GM21528 (cell line): ENCODE measurements at regions not wholly inside any gene's neighbourhood (a gene's known extent, or its start where the extent isn't known, plus 50 kb on each side); places are given as distances from the start of the nearest gene placed in this dataset.

Experiments used
- ATAC-seq: cut with Tn5 transposase; IDR thresholded peaks from one replicate; pipeline ENCODE4 v1.9.1; 2021; ENCODE audit warnings: mild to moderate bottlenecking, moderate library complexity; ENCODE audit not compliant: unreplicated experiment, low FRiP score

DNA sequence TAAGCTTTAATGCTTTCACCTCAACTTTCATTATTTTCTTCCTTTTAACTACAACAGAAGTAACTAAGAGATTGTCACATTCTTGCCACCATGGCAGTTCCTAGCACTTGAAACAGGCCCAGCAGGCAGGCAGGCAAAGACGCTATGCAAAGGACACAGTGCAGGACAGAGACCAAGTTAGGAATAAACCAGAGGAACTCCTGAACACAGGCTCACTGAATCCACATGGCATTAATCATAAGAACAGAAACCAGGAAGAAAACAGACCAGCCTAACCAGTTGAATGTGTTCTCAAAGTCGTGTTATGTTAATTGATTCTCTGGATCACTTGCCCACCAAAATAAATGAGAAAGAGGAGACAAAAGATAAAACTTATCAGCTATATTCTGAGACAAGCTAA, 397.6 kb downstream of the TBL1XR1 start:
- ATAC-seq = no peak

DNA sequence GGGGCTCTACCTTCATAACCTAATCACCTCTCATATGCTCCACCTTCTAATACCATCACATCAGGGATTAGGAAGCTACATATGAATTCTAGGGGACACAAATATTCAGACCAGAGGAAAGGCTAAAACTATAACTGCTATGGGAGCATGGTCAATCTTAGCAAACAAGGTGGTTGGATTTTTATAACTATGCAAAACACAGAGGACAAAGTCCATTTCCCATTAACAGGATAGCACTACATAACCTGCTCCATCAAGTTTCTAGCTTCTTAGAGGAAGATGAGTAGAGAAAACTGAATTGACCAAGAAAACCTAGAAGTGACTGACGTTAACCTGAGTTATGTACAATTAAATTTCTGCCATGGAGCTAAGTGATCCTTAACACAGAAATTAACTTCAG, 398.6 kb downstream of the TBL1XR1 start:
- no peak for ATAC-seq

DNA sequence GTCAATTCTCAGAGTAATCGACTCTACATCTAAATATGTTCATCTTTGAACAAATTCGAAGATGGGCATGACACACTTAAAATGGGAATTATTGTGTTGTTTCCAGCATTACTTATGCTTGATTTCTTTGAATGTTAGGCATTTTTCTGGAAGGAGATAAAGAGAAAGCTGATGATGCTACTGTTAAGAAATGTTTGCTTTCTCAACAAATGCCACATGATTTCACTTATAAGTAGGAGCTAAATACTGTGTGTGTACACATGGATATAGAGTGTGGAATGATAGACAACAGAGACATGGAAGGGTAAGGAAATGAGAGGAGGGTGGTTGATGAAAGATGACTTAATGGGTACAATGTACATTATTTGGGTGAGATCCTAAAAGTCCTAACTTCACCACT, 400.9 kb downstream of the TBL1XR1 start:
- ATAC-seq = no peak

GRCh38 chr3:176795891-176796290, 401.4 kb downstream of the TBL1XR1 start:
- no peak for ATAC-seq

DNA sequence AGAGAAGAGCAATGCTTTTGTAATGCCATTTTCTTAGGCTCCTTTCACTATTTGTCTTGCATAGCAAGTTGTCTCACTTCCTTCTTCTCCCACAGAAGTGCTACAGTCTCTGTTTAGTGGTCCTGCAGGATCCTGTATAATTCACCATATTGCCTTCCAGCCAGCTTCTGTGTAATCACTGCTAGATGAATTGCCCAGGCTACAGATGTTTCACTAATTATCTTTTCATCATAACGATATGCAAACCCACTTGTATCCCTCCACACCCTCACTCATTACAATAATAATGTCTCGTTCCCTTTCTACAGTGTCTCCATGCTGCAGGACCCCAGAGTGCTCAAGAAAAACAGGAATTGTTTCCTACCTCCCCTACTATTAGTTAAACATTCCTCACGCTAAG, 402.9 kb downstream of the TBL1XR1 start:
- ATAC-seq = no peak

- no peak for ATAC-seq
These were observed 407.3 kb downstream of the TBL1XR1 start for GRCh38 chr3:176789947-176790346.

- ATAC-seq = no peak
These were observed 408.0 kb downstream of the TBL1XR1 start for GRCh38 chr3:176789281-176789705.

DNA sequence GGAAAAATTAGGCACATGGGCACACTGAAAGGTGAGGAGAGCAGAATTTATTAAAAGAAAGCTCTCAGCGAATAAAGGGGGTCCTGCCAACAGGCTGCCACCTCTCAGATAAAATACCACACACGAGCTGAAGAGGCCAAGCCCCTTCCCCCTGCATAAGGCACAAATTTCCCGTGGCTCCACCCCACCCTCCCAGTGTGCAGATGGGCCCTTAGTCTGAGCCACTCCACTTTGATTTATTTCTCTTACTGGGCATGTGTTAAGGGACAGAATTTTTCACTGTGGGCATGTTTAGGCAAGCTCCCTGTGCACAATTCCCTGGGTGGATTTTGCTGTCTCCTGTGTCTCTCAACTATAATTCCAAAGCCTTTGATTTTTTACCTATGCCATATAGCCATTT, 409.8 kb downstream of the TBL1XR1 start:
- no peak for ATAC-seq

DNA sequence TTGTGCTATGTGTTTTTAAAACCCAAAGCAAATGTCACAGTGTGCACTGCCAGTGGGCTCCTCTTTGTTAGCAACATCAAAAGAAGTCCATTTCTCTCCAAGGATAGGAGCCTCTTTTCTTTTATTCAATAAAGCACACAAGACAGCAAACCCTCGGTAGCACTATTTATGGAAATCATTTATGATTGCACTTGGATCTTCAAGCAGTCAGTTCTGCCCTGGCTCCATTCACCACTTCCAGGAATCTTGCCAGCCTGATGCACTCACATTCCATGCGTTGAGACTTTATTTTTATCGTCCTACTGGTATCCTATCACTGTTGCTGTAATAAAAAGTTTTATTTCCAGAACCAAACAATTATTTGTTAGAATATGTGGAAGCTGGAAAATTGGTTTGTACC, 412.1 kb downstream of the TBL1XR1 start:
- ATAC-seq = no peak

- no peak for ATAC-seq
These were observed 416.5 kb downstream of the TBL1XR1 start for GRCh38 chr3:176780766-176781165.

DNA sequence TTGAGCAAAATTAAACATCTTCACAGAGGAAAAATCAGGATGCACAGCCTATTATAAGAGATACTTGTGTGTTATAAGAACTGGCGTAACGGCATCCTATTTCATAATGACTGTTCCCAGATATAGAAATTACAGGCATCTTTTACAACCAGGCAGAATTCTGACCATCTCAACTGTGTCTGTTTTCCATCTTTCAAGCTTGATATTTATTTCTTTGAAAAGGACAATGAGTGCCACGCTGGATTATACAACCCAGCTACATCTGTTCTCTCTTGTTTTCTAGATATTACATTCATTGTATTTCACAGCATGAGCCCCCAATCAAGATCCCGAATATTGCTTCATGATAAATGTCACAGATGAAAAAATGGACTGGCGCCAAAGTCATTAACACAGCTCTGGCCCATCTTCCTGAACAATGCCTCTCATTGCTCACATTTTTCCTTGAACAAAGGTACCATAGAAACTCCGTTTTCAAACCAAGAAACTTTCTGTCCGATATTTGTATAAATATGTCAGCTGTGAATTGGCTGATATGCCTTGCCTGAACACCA, 420.6 kb downstream of the TBL1XR1 start:
- no peak for ATAC-seq

- no peak for ATAC-seq
These were observed 427.6 kb downstream of the TBL1XR1 start for GRCh38 chr3:176769547-176770190.

GRCh38 chr3:176767385-176767784, 429.9 kb downstream of the TBL1XR1 start:
- ATAC-seq = no peak

DNA sequence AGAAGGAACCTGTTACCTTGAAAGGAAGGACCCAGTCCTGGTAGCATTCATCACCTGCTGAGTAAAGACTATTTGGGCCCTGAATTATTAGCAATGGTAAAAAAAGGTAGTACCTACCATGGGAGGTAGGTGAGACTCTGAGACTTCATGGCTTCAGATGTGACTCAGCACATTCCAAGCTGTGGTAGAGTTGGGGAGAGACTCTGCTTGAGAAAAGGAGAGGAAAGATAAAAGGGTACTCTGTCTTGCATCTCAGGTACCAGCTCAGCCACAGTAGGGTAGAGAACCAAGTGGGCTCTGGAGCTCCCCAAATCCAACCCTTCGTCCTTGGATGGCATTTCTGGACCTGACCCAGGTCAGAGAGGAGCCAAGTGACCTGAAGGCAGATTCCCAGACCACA, 430.4 kb downstream of the TBL1XR1 start:
- no peak for ATAC-seq

DNA sequence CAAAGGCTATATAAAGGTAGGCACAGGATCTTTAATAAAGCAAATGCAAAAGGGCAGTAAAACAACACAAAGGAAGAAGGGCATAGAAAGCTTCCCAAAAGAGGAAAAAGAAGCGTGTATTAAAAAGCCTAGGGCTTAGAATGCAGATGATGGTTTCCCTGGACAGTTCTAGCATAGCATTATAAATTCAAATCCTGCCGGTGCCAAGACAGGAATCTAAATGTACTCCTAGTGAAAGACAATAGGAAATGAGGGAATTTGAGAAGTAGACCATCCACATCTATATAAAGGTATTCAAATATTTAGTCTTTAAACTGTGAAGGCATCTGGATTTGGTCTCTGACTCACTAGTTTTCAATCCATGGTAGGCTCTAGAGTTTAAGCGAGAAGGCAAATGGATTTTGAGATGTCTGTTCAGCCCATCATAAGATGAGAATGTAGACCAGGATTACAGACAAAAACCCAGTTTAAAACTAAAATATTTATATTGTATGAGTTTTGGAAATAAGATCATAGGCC, 431.8 kb downstream of the TBL1XR1 start:
- ATAC-seq = no peak

- no peak for ATAC-seq
These were observed 437.3 kb downstream of the TBL1XR1 start for GRCh38 chr3:176759815-176760506.

DNA sequence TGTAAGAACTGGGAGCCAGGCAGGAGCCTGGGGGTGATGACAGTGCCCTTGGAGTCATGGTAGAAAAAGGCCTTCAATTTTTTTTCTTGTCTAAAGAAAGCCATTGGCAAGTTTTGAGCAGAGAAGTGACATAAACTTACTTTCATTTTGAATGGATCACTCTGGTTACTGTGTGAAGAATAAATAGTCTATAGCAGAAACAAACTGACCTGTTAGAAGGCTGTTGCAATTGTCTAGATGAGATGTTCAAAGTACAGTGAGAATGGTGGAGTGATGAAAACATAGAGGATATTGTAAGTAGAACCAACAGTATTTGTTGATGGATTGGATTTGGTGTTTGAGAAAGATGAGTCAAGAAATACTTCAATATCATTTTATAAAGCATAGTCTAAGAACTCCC, 439.9 kb downstream of the TBL1XR1 start:
- ATAC-seq = no peak

DNA sequence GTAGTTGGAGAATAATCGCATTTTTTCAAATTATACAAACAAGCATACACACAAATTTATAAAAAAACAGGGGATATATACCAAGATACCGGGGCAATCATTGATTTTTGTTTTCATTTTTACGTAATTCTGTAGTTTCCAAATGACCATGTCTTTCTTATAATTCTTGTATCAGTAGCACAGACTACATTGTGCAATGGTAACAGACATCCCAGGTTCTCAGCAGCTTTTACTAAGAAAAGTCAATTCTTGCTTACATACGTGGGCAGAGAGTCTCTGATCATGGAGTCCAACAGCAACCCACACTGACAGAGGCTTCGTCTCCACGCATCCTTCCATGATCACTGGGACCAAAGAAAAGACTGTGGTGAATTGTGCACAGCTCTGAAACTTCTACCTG, 441.3 kb downstream of the TBL1XR1 start:
- no peak for ATAC-seq

- no peak for ATAC-seq
These were observed 441.7 kb downstream of the TBL1XR1 start for GRCh38 chr3:176755552-176755951.

DNA sequence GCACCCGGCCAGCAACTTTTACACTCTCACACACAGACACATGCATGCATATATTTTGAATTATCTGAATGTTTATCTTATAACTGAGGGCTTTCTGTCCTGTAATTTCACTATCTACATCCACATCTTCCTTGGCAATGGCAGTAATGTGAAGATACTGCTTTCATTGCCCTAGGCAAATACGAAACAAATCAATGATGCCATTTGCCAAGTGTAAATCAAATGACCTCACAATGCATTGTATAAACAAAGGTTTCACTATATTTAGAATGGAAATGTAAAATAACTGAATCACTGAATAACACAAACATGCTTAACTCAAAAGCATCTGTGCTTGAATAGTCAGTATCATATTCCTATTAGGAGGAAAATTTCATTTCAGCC, 455.6 kb downstream of the TBL1XR1 start:
- ATAC-seq = no peak

DNA sequence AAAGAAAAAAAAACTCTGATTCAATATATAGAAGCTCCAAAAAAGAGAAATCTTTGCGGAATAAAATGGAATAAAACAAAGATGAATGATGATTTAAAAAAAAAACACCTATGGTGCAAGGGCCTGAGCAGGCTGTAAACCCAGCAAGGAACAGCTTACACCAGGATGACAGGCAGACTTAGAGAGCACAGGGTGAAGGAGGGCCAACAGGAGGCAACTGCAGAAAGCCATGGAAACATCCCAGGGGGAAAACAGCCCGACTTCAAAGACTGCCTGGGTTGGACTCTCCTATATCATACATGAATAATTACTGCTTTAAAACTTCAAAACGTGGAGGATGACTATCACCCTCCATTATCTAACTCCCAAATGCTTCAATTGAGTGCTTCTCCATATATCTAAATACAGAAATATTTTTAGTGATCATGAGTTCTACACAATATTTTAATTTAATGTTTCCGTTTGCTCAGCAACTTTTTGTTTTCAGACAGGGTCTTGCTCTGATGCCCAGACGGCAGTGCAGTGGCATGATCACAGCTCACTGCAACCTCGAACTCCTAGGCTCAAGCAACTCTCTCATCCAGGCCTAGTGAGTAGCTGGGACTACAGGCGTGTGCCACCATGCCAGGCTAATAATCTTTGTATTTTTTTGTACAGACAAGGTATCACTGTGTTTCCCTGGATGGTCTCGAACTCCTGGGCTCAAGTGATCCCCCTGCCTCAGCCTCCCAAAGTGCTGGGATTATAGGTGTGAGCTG, 456.2 kb downstream of the TBL1XR1 start:
- ATAC-seq = no peak
